Endothelial cell of umbilical vein (primary cell): ENCODE measurements at regions not wholly inside any gene's neighbourhood (a gene's known extent, or its start where the extent isn't known, plus 50 kb on each side); places are given as distances from the start of the nearest gene placed in this dataset.

Experiments
- BruUV-seq: library from RNA; stranded (reverse); fragments of 400-500 nt; replicated peaks from 2 replicates; lab custom pipeline; 2021; lab: Mats Ljungman, UMichigan
- CTCF ChIA-PET: fragments of 300-600, 350-600 bp; sonication (Branson Sonifier 250); formaldehyde crosslinking; loops from one replicate; lab custom pipeline; 2021; ENCODE audit warnings: antibody characterized with exemption, inconsistent platforms; lab: Charles Lee
- POLR2A ChIA-PET: fragments of 300-600, 350-600 bp; sonication (Branson Sonifier 250); formaldehyde crosslinking; loops from one replicate; lab custom pipeline; 2021; ENCODE audit warnings: antibody characterized with exemption, inconsistent platforms; lab: Charles Lee
- DNase-seq: peaks from one replicate; pipeline ENCODE4 v3.0.0-alpha.2; 2011; ENCODE audit warnings: low read depth, low spot score
- FAIRE-seq: peaks from 2 replicates; lab custom pipeline; 2011; peaks lifted over from hg19 to GRCh38; lab: Jason Lieb, UNC
- H2AFZ ChIP-seq: 2 replicates; pipeline ENCODE4 v1.6.0; 2012; ENCODE audit warnings: low read depth, low read length, control low read depth, inconsistent platforms
- H3K27ac ChIP-seq: 2 replicates; pipeline ENCODE4 v1.5.1; 2011; ENCODE audit warnings: low read depth, mild to moderate bottlenecking, control low read depth, low read length, moderate library complexity; ENCODE audit not compliant: insufficient read depth
- H3K27me3 ChIP-seq, 2 experiments: 2 replicates each; pipeline versions ENCODE4 v1.6.0 to v1.6.1; 2011; ENCODE audit warnings: low read length in 2 of 2, mixed read lengths in 1 of 2; ENCODE audit not compliant: control insufficient read depth in 2 of 2, insufficient read depth in 2 of 2
- H3K36me3 ChIP-seq, 2 experiments: 2 replicates in 1 of 2; 3 replicates in 1 of 2; pipeline ENCODE4 v1.5.1; 2011; ENCODE audit warnings: low read length in 2 of 2, mild to moderate bottlenecking in 1 of 2, moderate library complexity in 1 of 2; ENCODE audit not compliant: control insufficient read depth in 2 of 2, insufficient read depth in 2 of 2; ENCODE audit errors: extremely low read depth in 1 of 2
- H3K4me1 ChIP-seq: 3 replicates; pipeline ENCODE4 v1.5.1; 2011; ENCODE audit warnings: mild to moderate bottlenecking, low read length; ENCODE audit not compliant: control insufficient read depth, insufficient read depth; ENCODE audit errors: extremely low read depth
- H3K4me2 ChIP-seq: 2 replicates; pipeline ENCODE4 v1.6.1; 2011; ENCODE audit warnings: low read length, control low read depth, mixed read lengths; ENCODE audit not compliant: insufficient read depth
- H3K4me3 ChIP-seq, 3 experiments: fragments of 200-600 bp in 1 of 3; sonication (generic), shearing (Covaris generic) in 1 of 3; replicated peaks in 1 of 3; 2 replicates each; pipeline ENCODE4 v1.5.1; 2011 to 2016; ENCODE audit warnings: control low read depth in 3 of 3, low read length in 3 of 3, mild to moderate bottlenecking in 2 of 3, inconsistent platforms in 1 of 3, low read depth in 1 of 3, moderate library complexity in 1 of 3; ENCODE audit not compliant: insufficient read depth in 1 of 3
- H3K79me2 ChIP-seq: 2 replicates; pipeline ENCODE4 v1.6.0; 2012; ENCODE audit warnings: low read length, inconsistent platforms; ENCODE audit not compliant: control insufficient read depth, insufficient read depth
- H3K9ac ChIP-seq: replicated peaks from 2 replicates; pipeline ENCODE3; 2011; ENCODE audit warnings: low read length, control low read depth; ENCODE audit not compliant: insufficient read depth; ENCODE audit errors: extremely low read depth
- H3K9me1 ChIP-seq: replicated peaks from 3 replicates; pipeline ENCODE4 v1.6.0; 2011; ENCODE audit warnings: mild to moderate bottlenecking, low read length; ENCODE audit not compliant: control insufficient read depth, insufficient read depth; ENCODE audit errors: extremely low read depth
- H3K9me3 ChIP-seq: replicated peaks from 2 replicates; pipeline ENCODE4 v1.5.1; 2012; ENCODE audit warnings: low read length, inconsistent platforms; ENCODE audit not compliant: control insufficient read depth, insufficient read depth
- H4K20me1 ChIP-seq: replicated peaks from 2 replicates; pipeline ENCODE3; 2011; ENCODE audit warnings: mild to moderate bottlenecking, low read length; ENCODE audit not compliant: control insufficient read depth, insufficient read depth; ENCODE audit errors: extremely low read depth
- EZH2 ChIP-seq: IDR thresholded peaks from 2 replicates; pipeline ENCODE4 v1.6.1; 2012; ENCODE audit warnings: borderline replicate concordance, low read depth, mild to moderate bottlenecking, moderate library complexity, low read length, inconsistent platforms; ENCODE audit not compliant: severe bottlenecking
- FOS ChIP-seq: IDR thresholded peaks from 2 replicates; pipeline ENCODE4 v1.6.1; 2011; ENCODE audit warnings: mild to moderate bottlenecking, low read length, moderate library complexity, borderline replicate concordance; ENCODE audit not compliant: insufficient read depth
- GATA2 ChIP-seq: IDR thresholded peaks from 2 replicates; pipeline ENCODE4 v1.7.0; 2011; ENCODE audit warnings: low read depth, mild to moderate bottlenecking, moderate library complexity, mixed read lengths, low read length; ENCODE audit not compliant: insufficient read length, insufficient read depth
- JUN ChIP-seq: IDR thresholded peaks from 2 replicates; pipeline ENCODE4 v1.6.1; 2011; ENCODE audit warnings: borderline replicate concordance, low read depth; ENCODE audit not compliant: insufficient read length, insufficient read depth
- POLR2A ChIP-seq: IDR thresholded peaks from 2 replicates; pipeline ENCODE4 v1.6.1; 2012; ENCODE audit warnings: low read depth, mild to moderate bottlenecking, control low read depth, low read length
- dilution Hi-C: fragments of 300-500 bp; cut with MboI; formaldehyde crosslinking; loops from one replicate; pipeline ENCODE4 v1.15.0; 2019; ENCODE audit warnings: low sequenced_read_pairs; ENCODE audit not compliant: extremely low pct_ligation_motif_present
- intact Hi-C: fragments of 100-400 bp; cut with micrococcal nuclease; formaldehyde crosslinking; loops from one replicate; pipeline ENCODE4 v1.10.0; 2022
- TF ChIP-seq, protein P1 (sequence below): IDR thresholded peaks from 2 replicates; pipeline ENCODE4 v1.6.1; 2011; ENCODE audit not compliant: insufficient read depth, insufficient read length
- TF ChIP-seq, protein P2 (sequence below), 2 donors: IDR thresholded peaks; 1 replicate in 1 of 2; 2 replicates in 1 of 2; pipeline ENCODE4 v1.5.1; 2011; ENCODE audit warnings: low read length in 2 of 2, mild to moderate bottlenecking in 2 of 2, moderate library complexity in 2 of 2, control low read depth in 1 of 2, inconsistent platforms in 1 of 2, low read depth in 1 of 2; ENCODE audit not compliant: insufficient read depth in 1 of 2; ENCODE audit errors: extremely low read depth in 1 of 2

- intact Hi-C loops (no loop called here), dilution Hi-C loops (no loop called here)
- ChIA-PET POLR2A (no interaction called here), CTCF (no interaction called here)
- H4K20me1 ChIP-seq, result no peaks in the 10 kb centered on the region
- H2AFZ ChIP-seq, result no peak overlapping the region
- H3K9me3 ChIP-seq, result no peaks in the 10 kb centered on the region
- FAIRE-seq, result no peak
- H3K4me2 ChIP-seq, result no peak overlapping the region
- no peak overlapping the region for H3K9ac ChIP-seq
- H3K27me3 ChIP-seq, result peaks cover 0 to 5% of the 10 kb centered on the region in 2 experiments
- no TSS peak for BruUV-seq
- H3K4me1 ChIP-seq, result no peaks in the 10 kb centered on the region
- H3K9me1 ChIP-seq, result no peaks in the 10 kb centered on the region
- H3K4me3 ChIP-seq, result no peak overlapping the region
- H3K79me2 ChIP-seq, result no peaks in the 10 kb centered on the region
- H3K27ac ChIP-seq, result no peak overlapping the region
- TF ChIP-seq, protein P1, sequence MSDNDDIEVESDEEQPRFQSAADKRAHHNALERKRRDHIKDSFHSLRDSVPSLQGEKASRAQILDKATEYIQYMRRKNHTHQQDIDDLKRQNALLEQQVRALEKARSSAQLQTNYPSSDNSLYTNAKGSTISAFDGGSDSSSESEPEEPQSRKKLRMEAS, result no peak
- TF ChIP-seq, protein P2, sequence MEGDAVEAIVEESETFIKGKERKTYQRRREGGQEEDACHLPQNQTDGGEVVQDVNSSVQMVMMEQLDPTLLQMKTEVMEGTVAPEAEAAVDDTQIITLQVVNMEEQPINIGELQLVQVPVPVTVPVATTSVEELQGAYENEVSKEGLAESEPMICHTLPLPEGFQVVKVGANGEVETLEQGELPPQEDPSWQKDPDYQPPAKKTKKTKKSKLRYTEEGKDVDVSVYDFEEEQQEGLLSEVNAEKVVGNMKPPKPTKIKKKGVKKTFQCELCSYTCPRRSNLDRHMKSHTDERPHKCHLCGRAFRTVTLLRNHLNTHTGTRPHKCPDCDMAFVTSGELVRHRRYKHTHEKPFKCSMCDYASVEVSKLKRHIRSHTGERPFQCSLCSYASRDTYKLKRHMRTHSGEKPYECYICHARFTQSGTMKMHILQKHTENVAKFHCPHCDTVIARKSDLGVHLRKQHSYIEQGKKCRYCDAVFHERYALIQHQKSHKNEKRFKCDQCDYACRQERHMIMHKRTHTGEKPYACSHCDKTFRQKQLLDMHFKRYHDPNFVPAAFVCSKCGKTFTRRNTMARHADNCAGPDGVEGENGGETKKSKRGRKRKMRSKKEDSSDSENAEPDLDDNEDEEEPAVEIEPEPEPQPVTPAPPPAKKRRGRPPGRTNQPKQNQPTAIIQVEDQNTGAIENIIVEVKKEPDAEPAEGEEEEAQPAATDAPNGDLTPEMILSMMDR (IDR thresholded peaks at IDR 0.05; ENCODE audit: extremely low read depth in 1 of 2, insufficient read depth in 1 of 2, low read depth in 1 of 2, low read length in 2 of 2), result no peak
- TF ChIP-seq GATA2 (no peak), POLR2A (no peak), EZH2 (no peak), JUN (no peak), FOS (no peak)
- H3K36me3 ChIP-seq, result no peaks in the 10 kb centered on the region
- no peak for DNase-seq
Observed at GRCh38 chr10:78813526-78813925, 255.2 kb upstream of the ZMIZ1 start.
